Tibial nerve (tissue), 4 donors: ENCODE measurements at regions not wholly inside any gene's neighbourhood (a gene's known extent, or its start where the extent isn't known, plus 50 kb on each side); places are given as distances from the start of the nearest gene placed in this dataset. TPM values are rescaled to one million over a fixed set of nuclear protein-coding genes. Genes with fewer than 3 reads are reported as not detected.

Experiments used
- DNase-seq, 2 donors: peaks; one replicate each; pipeline ENCODE4 v3.0.0-alpha.2; 2019; ENCODE audit warnings: low spot score in 2 of 2
- H3K27ac ChIP-seq, 4 donors: fragments of 200-600 bp; sonication (generic) in 3 of 4; one replicate each; pipeline ENCODE4 v1.5.1; 2017 to 2019; ENCODE audit warnings: mild to moderate bottlenecking in 1 of 4
- H3K27me3 ChIP-seq, 2 donors: fragments of 200-600 bp; sonication (generic) in 1 of 2; one replicate each; pipeline versions ENCODE4 v1.5.1 to v1.6.0; 2017 to 2019
- H3K36me3 ChIP-seq, 3 donors: fragments of 200-600 bp; sonication (generic); one replicate each; pipeline ENCODE4 v1.5.1; 2018 to 2019
- H3K4me1 ChIP-seq, 4 donors: fragments of 200-600 bp; sonication (generic) in 3 of 4; one replicate each; pipeline ENCODE4 v1.5.1; 2017 to 2019
- H3K4me3 ChIP-seq, 4 donors: fragments of 200-600 bp; sonication (generic) in 3 of 4; one replicate each; pipeline ENCODE4 v1.5.1; 2017 to 2019; ENCODE audit warnings: mild to moderate bottlenecking in 1 of 4, moderate library complexity in 1 of 4
- H3K9me3 ChIP-seq, 4 donors: fragments of 200-600 bp; sonication (generic) in 3 of 4; one replicate each; pipeline ENCODE4 v1.5.1; 2017 to 2019
- CTCF ChIP-seq, 5 experiments: fragments of 200-600 bp in 3 of 5; fragments of 450-650 bp in 2 of 5; sonication (generic) in 3 of 5; IDR thresholded peaks; one replicate each; pipeline ENCODE4 v1.5.1; 2016 to 2019; ENCODE audit warnings: antibody characterized with exemption in 5 of 5, mild to moderate bottlenecking in 3 of 5, moderate library complexity in 2 of 5
- EP300 ChIP-seq, 2 donors: sonication (generic); formaldehyde crosslinking; IDR thresholded peaks; one replicate each; pipeline ENCODE4 v1.6.1; 2017; ENCODE audit warnings: antibody characterized with exemption in 2 of 2, mild to moderate bottlenecking in 1 of 2
- POLR2A ChIP-seq, 2 donors: fragments of 450-650 bp; IDR thresholded peaks; one replicate each; pipeline ENCODE4 v1.6.1; 2017; ENCODE audit warnings: antibody characterized with exemption in 2 of 2, mild to moderate bottlenecking in 2 of 2, moderate library complexity in 2 of 2
- WGBS, 2 donors: methylation state at CpG; one replicate each; pipeline ENCODE4 v1.1.5; 2018; 5-methylcytosine and 5-hydroxymethylcytosine counted together
- small RNA-seq: library from RNA; depleted of rRNA; stranded (forward); fragments of <200 nt; gene quantifications from one replicate; pipeline ENCODE3, GENCODE V24; 2016

GRCh38 chr4:64465263-64465662 is 56.0 kb upstream of the TECRL start:
- H3K9me3 ChIP-seq: no peaks in the 10 kb centered on the region
- no peaks in the 10 kb centered on the region for H3K36me3 ChIP-seq
- H3K27ac ChIP-seq: no peak overlapping the region
- WGBS, 2 donors: 64 to 69% methylated on average over 4 of the region's 4 CpGs
- no peaks in the 10 kb centered on the region for H3K27me3 ChIP-seq
- H3K4me1 ChIP-seq: no peaks in the 10 kb centered on the region
- DNase-seq: no peak
- H3K4me3 ChIP-seq: no peak overlapping the region
- TF ChIP-seq EP300 (IDR thresholded peaks at IDR 0.05) (no peak), POLR2A (IDR thresholded peaks at IDR 0.05) (no peak), CTCF (IDR thresholded peaks at IDR 0.05) (no peak)

GRCh38 chr4:64464581-64464980 is 55.3 kb upstream of the TECRL start:
- no peak overlapping the region for H3K4me3 ChIP-seq
- no peaks in the 10 kb centered on the region for H3K9me3 ChIP-seq
- no peaks in the 10 kb centered on the region for H3K27me3 ChIP-seq
- H3K4me1 ChIP-seq: peaks cover 0 to 1% (median 0%) of the 10 kb centered on the region in 4 donors
- WGBS, 2 donors: 55 to 72% methylated on average over 5 of the region's 5 CpGs
- TF ChIP-seq POLR2A (IDR thresholded peaks at IDR 0.05): no peak
- TF ChIP-seq EP300 (IDR thresholded peaks at IDR 0.05): no peak
- TF ChIP-seq CTCF (IDR thresholded peaks at IDR 0.05): no peak
- H3K36me3 ChIP-seq: no peaks in the 10 kb centered on the region
- no peak for DNase-seq
- H3K27ac ChIP-seq: no peak overlapping the region

Small RNAs in the stretch of these regions (small RNA-seq; reads per million reads assigned to genes)
- gene MTCO3P27 (not detected), gene MTND4LP31 (not detected)
